DND-41 (cell line): ENCODE measurements at regions not wholly inside any gene's neighbourhood (a gene's known extent, or its start where the extent isn't known, plus 50 kb on each side); places are given as distances from the start of the nearest gene placed in this dataset.

Experiments used
- EZH2 ChIP-seq: IDR thresholded peaks from 3 replicates; pipeline ENCODE4 v1.6.1; 2012; ENCODE audit warnings: borderline replicate concordance, low read depth, mild to moderate bottlenecking, moderate library complexity, low read length, inconsistent platforms; ENCODE audit not compliant: severe bottlenecking
- TF ChIP-seq, protein P1 (sequence below): IDR thresholded peaks from 2 replicates; pipeline ENCODE4 v1.5.1; 2012; ENCODE audit warnings: borderline replicate concordance, low read length, moderate library complexity, mild to moderate bottlenecking; ENCODE audit not compliant: poor library complexity, severe bottlenecking; ENCODE audit errors: extremely low read depth

DNA sequence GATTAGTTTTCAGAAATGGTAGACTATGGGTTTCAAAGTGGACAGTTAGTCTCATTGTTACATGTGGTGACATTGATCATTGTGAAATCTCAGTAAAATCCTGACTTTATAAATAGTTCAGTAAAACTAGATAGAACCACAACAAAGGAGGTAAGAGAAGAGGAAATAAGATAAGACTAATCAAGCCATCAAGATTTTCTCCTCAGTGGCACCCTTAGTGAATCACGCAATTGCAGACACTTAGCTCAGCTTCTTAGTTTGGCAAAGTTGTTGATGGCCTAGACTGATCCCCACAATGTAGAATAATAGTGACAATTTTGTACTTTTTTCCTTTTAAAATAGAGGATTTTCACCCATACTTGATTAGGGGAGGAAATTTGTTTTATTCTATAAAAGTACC is 426.7 kb upstream of the ITGA1 start:
- TF ChIP-seq, protein P1, sequence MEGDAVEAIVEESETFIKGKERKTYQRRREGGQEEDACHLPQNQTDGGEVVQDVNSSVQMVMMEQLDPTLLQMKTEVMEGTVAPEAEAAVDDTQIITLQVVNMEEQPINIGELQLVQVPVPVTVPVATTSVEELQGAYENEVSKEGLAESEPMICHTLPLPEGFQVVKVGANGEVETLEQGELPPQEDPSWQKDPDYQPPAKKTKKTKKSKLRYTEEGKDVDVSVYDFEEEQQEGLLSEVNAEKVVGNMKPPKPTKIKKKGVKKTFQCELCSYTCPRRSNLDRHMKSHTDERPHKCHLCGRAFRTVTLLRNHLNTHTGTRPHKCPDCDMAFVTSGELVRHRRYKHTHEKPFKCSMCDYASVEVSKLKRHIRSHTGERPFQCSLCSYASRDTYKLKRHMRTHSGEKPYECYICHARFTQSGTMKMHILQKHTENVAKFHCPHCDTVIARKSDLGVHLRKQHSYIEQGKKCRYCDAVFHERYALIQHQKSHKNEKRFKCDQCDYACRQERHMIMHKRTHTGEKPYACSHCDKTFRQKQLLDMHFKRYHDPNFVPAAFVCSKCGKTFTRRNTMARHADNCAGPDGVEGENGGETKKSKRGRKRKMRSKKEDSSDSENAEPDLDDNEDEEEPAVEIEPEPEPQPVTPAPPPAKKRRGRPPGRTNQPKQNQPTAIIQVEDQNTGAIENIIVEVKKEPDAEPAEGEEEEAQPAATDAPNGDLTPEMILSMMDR = no peak
- TF ChIP-seq EZH2 = no peak
